Naive thymus-derived CD4-positive, alpha-beta T cell (primary cell): ENCODE measurements at regions not wholly inside any gene's neighbourhood (a gene's known extent, or its start where the extent isn't known, plus 50 kb on each side); places are given as distances from the start of the nearest gene placed in this dataset.

Experiments
- ATAC-seq: fragments of 150-1000 bp; cut with Tn5 transposase; 2 replicates; pipeline ENCODE4 v1.10.0; 2021; ENCODE audit warnings: mild to moderate bottlenecking, moderate library complexity
- CTCF ChIA-PET: fragments of 350-600 bp; sonication (Branson Sonifier 250); formaldehyde crosslinking; loops from one replicate; lab custom pipeline; 2021; ENCODE audit warnings: antibody characterized with exemption; lab: Charles Lee
- POLR2A ChIA-PET: fragments of 350-600 bp; sonication (Branson Sonifier 250); formaldehyde crosslinking; loops from one replicate; lab custom pipeline; 2021; ENCODE audit warnings: antibody characterized with exemption, inconsistent platforms; lab: Charles Lee
- DNase-seq, 9 donors: peaks; one replicate each; pipeline versions ENCODE4 v3.0.0 to v3.0.0-alpha.2; 2020 to 2022; ENCODE audit warnings: mixed read lengths in 1 of 9
- H3K27ac ChIP-seq: one replicate; pipeline ENCODE4 v1.7.0; 2013; ENCODE audit warnings: mild to moderate bottlenecking, low read depth, low read length, moderate library complexity
- H3K27me3 ChIP-seq, 2 donors: one replicate each; pipeline ENCODE4 v1.7.0; 2013; ENCODE audit warnings: low read length in 2 of 2, mild to moderate bottlenecking in 2 of 2, moderate library complexity in 2 of 2; ENCODE audit not compliant: control insufficient read depth in 2 of 2, insufficient read depth in 2 of 2
- H3K36me3 ChIP-seq, 3 experiments: 1 replicate in 2 of 3; 2 replicates in 1 of 3; pipeline ENCODE4 v1.7.0; 2013; ENCODE audit warnings: low read length in 3 of 3, mild to moderate bottlenecking in 3 of 3, moderate library complexity in 1 of 3; ENCODE audit not compliant: insufficient read depth in 3 of 3, control insufficient read depth in 2 of 3
- H3K4me1 ChIP-seq, 2 donors: one replicate each; pipeline ENCODE4 v1.7.0; 2013; ENCODE audit warnings: low read length in 2 of 2, mild to moderate bottlenecking in 2 of 2, moderate library complexity in 1 of 2; ENCODE audit not compliant: control insufficient read depth in 2 of 2, insufficient read depth in 2 of 2
- H3K4me3 ChIP-seq: 2 replicates; pipeline ENCODE4 v1.7.0; 2013; ENCODE audit warnings: mild to moderate bottlenecking, low read length
- H3K9me3 ChIP-seq, 3 experiments: 1 replicate in 2 of 3; 2 replicates in 1 of 3; pipeline ENCODE4 v1.7.0; 2013; ENCODE audit warnings: low read length in 3 of 3; ENCODE audit not compliant: control insufficient read depth in 2 of 3
- H3K27ac Mint-ChIP-seq, 9 donors: one replicate each; pipeline ENCODE4 v1.8.0; 2020 to 2022; ENCODE audit warnings: mixed read lengths in 9 of 9, mild to moderate bottlenecking in 8 of 9, moderate library complexity in 5 of 9, inconsistent platforms in 2 of 9
- H3K27me3 Mint-ChIP-seq, 5 donors: one replicate each; pipeline ENCODE4 v1.8.0; 2021 to 2022; ENCODE audit warnings: mixed read lengths in 5 of 5, mild to moderate bottlenecking in 1 of 5
- H3K36me3 Mint-ChIP-seq, 5 donors: one replicate each; pipeline ENCODE4 v1.8.0; 2020 to 2022; ENCODE audit warnings: mixed read lengths in 5 of 5, mild to moderate bottlenecking in 3 of 5, inconsistent platforms in 1 of 5
- H3K4me1 Mint-ChIP-seq, 7 donors: one replicate each; pipeline ENCODE4 v1.8.0; 2020 to 2022; ENCODE audit warnings: mixed read lengths in 7 of 7, mild to moderate bottlenecking in 3 of 7, inconsistent platforms in 1 of 7
- H3K4me3 Mint-ChIP-seq, 10 donors: one replicate each; pipeline ENCODE4 v1.8.0; 2020 to 2022; ENCODE audit warnings: mild to moderate bottlenecking in 10 of 10, mixed read lengths in 10 of 10, moderate library complexity in 6 of 10, inconsistent platforms in 2 of 10
- H3K9me3 Mint-ChIP-seq, 11 donors: one replicate each; pipeline ENCODE4 v1.8.0; 2020 to 2022; ENCODE audit warnings: mixed read lengths in 11 of 11, mild to moderate bottlenecking in 4 of 11, inconsistent platforms in 1 of 11, moderate library complexity in 1 of 11
- intact Hi-C, 2 donors: fragments of 100-400 bp; cut with micrococcal nuclease; formaldehyde crosslinking; loops; one replicate each; pipeline ENCODE4 v1.15.1; 2023

GRCh38 chr15:91703274-91703673, 150.2 kb upstream of the SLCO3A1 start:
- Histone ChIP-seq H3K36me3 (no peaks in the 10 kb centered on the region), H3K27me3 (no peaks in the 10 kb centered on the region), H3K9me3 (no peaks in the 10 kb centered on the region), H3K4me3 (no peak overlapping the region), H3K27ac (no peak overlapping the region), H3K4me1 (peaks cover 10 to 13% of the 10 kb centered on the region in 2 donors)
- Mint-ChIP-seq H3K9me3 (peaks cover 0 to 3% (median 0%) of the 10 kb centered on the region in 11 donors), H3K4me1 (peaks cover 11 to 23% (median 20%) of the 10 kb centered on the region in 7 donors), H3K27me3 (peaks cover 0 to 18% (median 6%) of the 10 kb centered on the region in 5 donors), H3K36me3 (peaks cover 0 to 3% (median 0%) of the 10 kb centered on the region in 5 donors), H3K27ac (no peak overlapping the region), H3K4me3 (no peak overlapping the region)
- intact Hi-C loops = no loop called here
- CTCF ChIA-PET = interaction anchor here (0.5 kb wide), 1 partner anchor 238 kb away, joined by 5 read pairs; no protein-coding TSS in a partner anchor
- ATAC-seq = no peak
- no peak for DNase-seq
- POLR2A ChIA-PET = no interaction called here

- H3K27me3 Mint-ChIP-seq = peaks cover 0 to 23% (median 6%) of the 10 kb centered on the region in 5 donors
- H3K36me3 Mint-ChIP-seq = peaks cover 0 to 3% (median 0%) of the 10 kb centered on the region in 5 donors
- H3K4me3 ChIP-seq = no peak overlapping the region
- ChIA-PET CTCF (interaction anchor here (0.7 to 4.1 kb wide), 3 partner anchors 31 to 401 kb away, joined by 3 to 59 read pairs (median 22); no protein-coding TSS in a partner anchor), POLR2A (no interaction called here)
- H3K4me3 Mint-ChIP-seq = no peak overlapping the region
- H3K36me3 ChIP-seq = no peaks in the 10 kb centered on the region
- intact Hi-C loops = no loop called here
- peaks cover 11 to 23% (median 20%) of the 10 kb centered on the region in 7 donors for H3K4me1 Mint-ChIP-seq
- H3K9me3 Mint-ChIP-seq = peaks cover 0 to 3% (median 0%) of the 10 kb centered on the region in 11 donors
- no peak overlapping the region for H3K27ac ChIP-seq
- no peaks in the 10 kb centered on the region for H3K9me3 ChIP-seq
- no peak for DNase-seq
- H3K4me1 ChIP-seq = peaks cover 10 to 13% of the 10 kb centered on the region in 2 donors
- no peak overlapping the region for H3K27ac Mint-ChIP-seq
- ATAC-seq = no peak
- no peaks in the 10 kb centered on the region for H3K27me3 ChIP-seq
These were observed 149.2 kb upstream of the SLCO3A1 start for GRCh38 chr15:91704343-91704742.

- peaks cover 0 to 3% (median 0%) of the 10 kb centered on the region in 5 donors for H3K36me3 Mint-ChIP-seq
- H3K27ac Mint-ChIP-seq = peak overlapping the region in 7 of 9 donors; percentile 37 to 88 (median 75)
- peaks cover 0 to 27% (median 4%) of the 10 kb centered on the region in 5 donors for H3K27me3 Mint-ChIP-seq
- peaks cover 11 to 24% (median 20%) of the 10 kb centered on the region in 7 donors for H3K4me1 Mint-ChIP-seq
- peaks cover 10 to 13% of the 10 kb centered on the region in 2 donors for H3K4me1 ChIP-seq
- H3K27ac ChIP-seq = no peak overlapping the region
- H3K9me3 ChIP-seq = no peaks in the 10 kb centered on the region
- no peaks in the 10 kb centered on the region for H3K36me3 ChIP-seq
- ChIA-PET POLR2A (interaction anchor here (0.6 to 1.2 kb wide), 2 partner anchors 161 to 235 kb away, joined by 3 to 5 read pairs; no protein-coding TSS in a partner anchor), CTCF (interaction anchor here (0.6 to 4.1 kb wide), 29 partner anchors 10 to 406 kb away, joined by 3 to 59 read pairs (median 5); no protein-coding TSS in a partner anchor)
- DNase-seq = peak; percentile 58 to 84 (median 77)
- intact Hi-C loops = loop anchor here (1.0 kb wide), 8 partner anchors 143 to 404 kb away; partner anchors contain the start of gene SLCO3A1 (in 2 of the 2)
- H3K27me3 ChIP-seq = no peaks in the 10 kb centered on the region
- no peaks in the 10 kb centered on the region for H3K9me3 Mint-ChIP-seq
- H3K4me3 ChIP-seq = no peak overlapping the region
- peak overlapping the region in 9 of 10 donors; percentile 48 to 77 (median 62) for H3K4me3 Mint-ChIP-seq
- peak; percentile 98 for ATAC-seq
These were observed 147.0 kb upstream of the SLCO3A1 start for GRCh38 chr15:91706322-91707032.

GRCh38 chr15:91710080-91710698, 143.3 kb upstream of the SLCO3A1 start:
- CTCF ChIA-PET = no interaction called here
- Mint-ChIP-seq H3K4me3 (no peak overlapping the region), H3K9me3 (no peaks in the 10 kb centered on the region), H3K36me3 (no peaks in the 10 kb centered on the region), H3K27ac (no peak overlapping the region), H3K27me3 (peaks cover 3 to 48% (median 12%) of the 10 kb centered on the region in 5 donors), H3K4me1 (peaks cover 11 to 23% (median 18%) of the 10 kb centered on the region in 7 donors)
- POLR2A ChIA-PET = no interaction called here
- no peak for ATAC-seq
- Histone ChIP-seq H3K27ac (no peak overlapping the region), H3K36me3 (no peaks in the 10 kb centered on the region), H3K4me1 (peaks cover 10 to 13% of the 10 kb centered on the region in 2 donors), H3K4me3 (no peak overlapping the region), H3K27me3 (no peaks in the 10 kb centered on the region), H3K9me3 (no peaks in the 10 kb centered on the region)
- DNase-seq = no peak
- intact Hi-C loops = no loop called here

GRCh38 chr15:91711384-91712033, 142.0 kb upstream of the SLCO3A1 start:
- H3K27ac ChIP-seq = no peak overlapping the region
- Mint-ChIP-seq H3K27ac (no peak overlapping the region), H3K27me3 (peaks cover 5 to 54% (median 14%) of the 10 kb centered on the region in 5 donors), H3K4me3 (no peak overlapping the region), H3K4me1 (peaks cover 1 to 10% (median 6%) of the 10 kb centered on the region in 7 donors), H3K36me3 (no peaks in the 10 kb centered on the region), H3K9me3 (no peaks in the 10 kb centered on the region)
- ATAC-seq = no peak
- H3K9me3 ChIP-seq = no peaks in the 10 kb centered on the region
- H3K27me3 ChIP-seq = no peaks in the 10 kb centered on the region
- no peak overlapping the region for H3K4me3 ChIP-seq
- no peaks in the 10 kb centered on the region for H3K36me3 ChIP-seq
- POLR2A ChIA-PET = no interaction called here
- H3K4me1 ChIP-seq = peaks cover 0 to 2% of the 10 kb centered on the region in 2 donors
- intact Hi-C loops = no loop called here
- no peak for DNase-seq
- CTCF ChIA-PET = no interaction called here

- intact Hi-C loops = no loop called here
- peaks cover 5 to 54% (median 14%) of the 10 kb centered on the region in 5 donors for H3K27me3 Mint-ChIP-seq
- ChIA-PET POLR2A (no interaction called here), CTCF (no interaction called here)
- H3K4me1 Mint-ChIP-seq = peaks cover 0 to 3% (median 0%) of the 10 kb centered on the region in 7 donors
- ATAC-seq = no peak
- H3K9me3 Mint-ChIP-seq = no peaks in the 10 kb centered on the region
- H3K27ac Mint-ChIP-seq = no peak overlapping the region
- Histone ChIP-seq H3K4me3 (no peak overlapping the region), H3K9me3 (no peaks in the 10 kb centered on the region), H3K36me3 (no peaks in the 10 kb centered on the region), H3K27ac (no peak overlapping the region), H3K27me3 (no peaks in the 10 kb centered on the region), H3K4me1 (no peaks in the 10 kb centered on the region)
- H3K36me3 Mint-ChIP-seq = no peaks in the 10 kb centered on the region
- no peak overlapping the region for H3K4me3 Mint-ChIP-seq
- DNase-seq = no peak
These were observed 141.2 kb upstream of the SLCO3A1 start for GRCh38 chr15:91712286-91712685.
